Brain microvascular endothelial cell (primary cell): ENCODE measurements at regions not wholly inside any gene's neighbourhood (a gene's known extent, or its start where the extent isn't known, plus 50 kb on each side); places are given as distances from the start of the nearest gene placed in this dataset.

Source experiments
- DNase-seq: peaks from one replicate; pipeline ENCODE4 v3.0.0-alpha.2; 2020
- H3K27ac ChIP-seq: fragments of 250-450 bp; sonication (Bioruptor Pico); 2 replicates; pipeline ENCODE4 v1.5.1; 2020; ENCODE audit warnings: mild to moderate bottlenecking, moderate library complexity
- H3K27me3 ChIP-seq: fragments of 250-450 bp; sonication (Bioruptor Pico); replicated peaks from 2 replicates; pipeline ENCODE4 v1.5.1; 2020; ENCODE audit warnings: mild to moderate bottlenecking
- H3K36me3 ChIP-seq: fragments of 250-450 bp; sonication (Bioruptor Pico); replicated peaks from 2 replicates; pipeline ENCODE4 v1.5.1; 2020; ENCODE audit warnings: mild to moderate bottlenecking
- H3K4me3 ChIP-seq: 2 replicates; pipeline ENCODE4 v1.5.1; 2011; ENCODE audit warnings: low read depth, mild to moderate bottlenecking, control low read depth, low read length, moderate library complexity
- CTCF ChIP-seq: IDR thresholded peaks from 2 replicates; pipeline ENCODE4 v1.5.1; 2011; ENCODE audit warnings: low read depth, mild to moderate bottlenecking, moderate library complexity, low read length, control low read depth, inconsistent platforms; ENCODE audit errors: missing control alignments
- in situ Hi-C: cut with HindIII; loops from 2 replicates; pipeline ENCODE4 v1.10.0; 2017; ENCODE audit warnings: low sequenced_read_pairs, low pct_ligation_motif_present

GRCh38 chr9:13787234-13787833 is 507.8 kb upstream of the MPDZ start:
- no peak for TF ChIP-seq CTCF
- Histone ChIP-seq H3K36me3 (no peaks in the 10 kb centered on the region), H3K27ac (no peak overlapping the region), H3K4me3 (peak overlapping the region; percentile 4), H3K27me3 (no peaks in the 10 kb centered on the region)
- DNase-seq: peak; percentile 48
- in situ Hi-C loops: no loop called here

- no peaks in the 10 kb centered on the region for H3K27me3 ChIP-seq
- in situ Hi-C loops: no loop called here
- no peak overlapping the region for H3K27ac ChIP-seq
- H3K4me3 ChIP-seq: no peak overlapping the region
- no peaks in the 10 kb centered on the region for H3K36me3 ChIP-seq
- TF ChIP-seq CTCF: no peak
- no peak for DNase-seq
These were observed 507.2 kb upstream of the MPDZ start for GRCh38 chr9:13786711-13787110.

- in situ Hi-C loops: no loop called here
- H3K27me3 ChIP-seq: no peaks in the 10 kb centered on the region
- peak; percentile 48 for DNase-seq
- no peaks in the 10 kb centered on the region for H3K36me3 ChIP-seq
- no peak for TF ChIP-seq CTCF
- H3K27ac ChIP-seq: no peak overlapping the region
- H3K4me3 ChIP-seq: no peak overlapping the region
These were observed 506.6 kb upstream of the MPDZ start for GRCh38 chr9:13786131-13786530.

GRCh38 chr9:13779106-13779505 is 499.6 kb upstream of the MPDZ start:
- no peak for DNase-seq
- in situ Hi-C loops: no loop called here
- H3K4me3 ChIP-seq: no peak overlapping the region
- no peak for TF ChIP-seq CTCF
- no peaks in the 10 kb centered on the region for H3K36me3 ChIP-seq
- no peaks in the 10 kb centered on the region for H3K27me3 ChIP-seq
- H3K27ac ChIP-seq: no peak overlapping the region

GRCh38 chr9:13778631-13779030 is 499.1 kb upstream of the MPDZ start:
- in situ Hi-C loops: no loop called here

More at GRCh38 chr9:13778631-13779030, 499.1 kb upstream of the MPDZ start:
- H3K4me3 ChIP-seq: no peak overlapping the region
- H3K27me3 ChIP-seq: no peaks in the 10 kb centered on the region
- H3K27ac ChIP-seq: no peak overlapping the region
- DNase-seq: peak; percentile 35
- H3K36me3 ChIP-seq: no peaks in the 10 kb centered on the region
- TF ChIP-seq CTCF: no peak
